Thyroid gland (tissue), 4 donors: ENCODE measurements at regions not wholly inside any gene's neighbourhood (a gene's known extent, or its start where the extent isn't known, plus 50 kb on each side); places are given as distances from the start of the nearest gene placed in this dataset.

Experiments
- DNase-seq, 2 donors: peaks; one replicate each; pipeline ENCODE4 v3.0.0-alpha.2; 2019
- H3K27ac ChIP-seq, 3 donors: fragments of 200-600 bp; sonication (generic); 1 replicate in 2 of 3; 2 replicates in 1 of 3; pipeline ENCODE4 v1.5.1; 2016 to 2019; ENCODE audit warnings: mild to moderate bottlenecking in 1 of 3, moderate library complexity in 1 of 3
- H3K27me3 ChIP-seq: fragments of 200-600 bp; sonication (generic); one replicate; pipeline ENCODE4 v1.5.1; 2019
- H3K36me3 ChIP-seq, 2 donors: fragments of 200-600 bp; sonication (generic); one replicate each; pipeline ENCODE4 v1.5.1; 2016 to 2019
- H3K4me1 ChIP-seq, 2 donors: fragments of 200-600 bp; sonication (generic); one replicate each; pipeline ENCODE4 v1.5.1; 2017 to 2019
- H3K4me3 ChIP-seq, 3 donors: fragments of 200-600 bp; sonication (generic); replicated peaks in 1 of 3; 1 replicate in 2 of 3; 2 replicates in 1 of 3; pipeline ENCODE4 v1.5.1; 2016; ENCODE audit warnings: mild to moderate bottlenecking in 1 of 3
- H3K9me3 ChIP-seq: fragments of 200-600 bp; sonication (generic); one replicate; pipeline ENCODE4 v1.5.1; 2017
- POLR2A ChIP-seq, 2 donors: fragments of 450-650 bp; IDR thresholded peaks; one replicate each; pipeline ENCODE4 v1.6.1; 2017; ENCODE audit warnings: antibody characterized with exemption in 2 of 2, mild to moderate bottlenecking in 2 of 2, moderate library complexity in 1 of 2
- WGBS, 2 donors: methylation state at CpG; one replicate each; pipeline ENCODE4 v1.1.5; 2017; 5-methylcytosine and 5-hydroxymethylcytosine counted together
- intact Hi-C: fragments of 100-400 bp; cut with DNase I; formaldehyde crosslinking; loops from one replicate; pipeline ENCODE4 v1.15.1; 2023
- TF ChIP-seq, protein P1 (sequence below), 6 experiments: fragments of 200-600 bp in 3 of 6; fragments of 450-650 bp in 3 of 6; sonication (generic) in 3 of 6; IDR thresholded peaks; one replicate each; pipeline ENCODE4 v1.5.1; 2016 to 2019; ENCODE audit warnings: antibody characterized with exemption in 6 of 6, mild to moderate bottlenecking in 2 of 6, inconsistent platforms in 1 of 6, moderate library complexity in 1 of 6

GRCh38 chr20:19858466-19859371 lies 100.7 kb downstream of the RIN2 start:
- no peak for DNase-seq
- no peaks in the 10 kb centered on the region for H3K9me3 ChIP-seq
- intact Hi-C loops, result no loop called here
- H3K27ac ChIP-seq, result no peak overlapping the region
- H3K36me3 ChIP-seq, result no peaks in the 10 kb centered on the region
- 90 to 92% methylated on average over 9 of the region's 9 CpGs for WGBS, 2 donors
- peaks cover 0 to under 1% of the 10 kb centered on the region in 2 donors for H3K4me1 ChIP-seq
- H3K4me3 ChIP-seq, result no peak overlapping the region
- H3K27me3 ChIP-seq, result no peaks in the 10 kb centered on the region
- TF ChIP-seq, protein P1, sequence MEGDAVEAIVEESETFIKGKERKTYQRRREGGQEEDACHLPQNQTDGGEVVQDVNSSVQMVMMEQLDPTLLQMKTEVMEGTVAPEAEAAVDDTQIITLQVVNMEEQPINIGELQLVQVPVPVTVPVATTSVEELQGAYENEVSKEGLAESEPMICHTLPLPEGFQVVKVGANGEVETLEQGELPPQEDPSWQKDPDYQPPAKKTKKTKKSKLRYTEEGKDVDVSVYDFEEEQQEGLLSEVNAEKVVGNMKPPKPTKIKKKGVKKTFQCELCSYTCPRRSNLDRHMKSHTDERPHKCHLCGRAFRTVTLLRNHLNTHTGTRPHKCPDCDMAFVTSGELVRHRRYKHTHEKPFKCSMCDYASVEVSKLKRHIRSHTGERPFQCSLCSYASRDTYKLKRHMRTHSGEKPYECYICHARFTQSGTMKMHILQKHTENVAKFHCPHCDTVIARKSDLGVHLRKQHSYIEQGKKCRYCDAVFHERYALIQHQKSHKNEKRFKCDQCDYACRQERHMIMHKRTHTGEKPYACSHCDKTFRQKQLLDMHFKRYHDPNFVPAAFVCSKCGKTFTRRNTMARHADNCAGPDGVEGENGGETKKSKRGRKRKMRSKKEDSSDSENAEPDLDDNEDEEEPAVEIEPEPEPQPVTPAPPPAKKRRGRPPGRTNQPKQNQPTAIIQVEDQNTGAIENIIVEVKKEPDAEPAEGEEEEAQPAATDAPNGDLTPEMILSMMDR (IDR thresholded peaks at IDR 0.05), result no peak
- no peak for TF ChIP-seq POLR2A (IDR thresholded peaks at IDR 0.05)

DNA sequence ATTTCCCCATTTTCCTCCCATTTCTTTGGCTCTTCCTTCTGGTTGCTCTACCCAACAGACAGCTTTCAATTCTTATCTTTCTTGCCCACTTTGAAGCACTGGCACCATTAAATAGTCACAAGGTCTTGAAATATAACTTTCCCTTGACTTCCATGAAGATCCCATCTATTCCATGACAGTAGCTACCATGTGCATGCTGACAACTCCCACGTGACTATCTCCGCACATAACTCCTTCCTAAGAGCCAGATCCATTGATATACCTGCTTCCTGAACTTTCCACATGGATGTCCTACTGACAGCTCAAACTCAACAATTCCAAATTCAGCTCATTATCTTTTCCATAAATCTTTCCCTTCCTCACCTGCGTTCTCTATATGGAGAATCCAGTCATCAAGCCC lies 101.4 kb downstream of the RIN2 start:
- 98% methylated on average over 3 of the region's 3 CpGs for WGBS, 2 donors
- Histone ChIP-seq H3K27me3 (no peaks in the 10 kb centered on the region), H3K9me3 (no peaks in the 10 kb centered on the region), H3K4me3 (no peak overlapping the region), H3K4me1 (peaks cover 5 to 7% of the 10 kb centered on the region in 2 donors), H3K36me3 (no peaks in the 10 kb centered on the region), H3K27ac (no peak overlapping the region)
- intact Hi-C loops, result no loop called here
- TF ChIP-seq, protein P1 (IDR thresholded peaks at IDR 0.05), result no peak
- no peak for TF ChIP-seq POLR2A (IDR thresholded peaks at IDR 0.05)
- no peak for DNase-seq

GRCh38 chr20:19860737-19861136 lies 102.7 kb downstream of the RIN2 start:
- WGBS, 2 donors, result 88 to 93% methylated on average over 2 of the region's 2 CpGs

GRCh38 chr20:19861147-19861759 lies 103.2 kb downstream of the RIN2 start:
- no peak for DNase-seq
- WGBS, 2 donors, result 92 to 96% methylated on average over 6 of the region's 6 CpGs
- Histone ChIP-seq H3K36me3 (no peaks in the 10 kb centered on the region), H3K4me3 (no peak overlapping the region), H3K27me3 (no peaks in the 10 kb centered on the region), H3K9me3 (no peaks in the 10 kb centered on the region), H3K27ac (no peak overlapping the region), H3K4me1 (peaks cover 5 to 7% of the 10 kb centered on the region in 2 donors)
- TF ChIP-seq, protein P1 (IDR thresholded peaks at IDR 0.05), result no peak
- no peak for TF ChIP-seq POLR2A (IDR thresholded peaks at IDR 0.05)
- intact Hi-C loops, result no loop called here

More at GRCh38 chr20:19860737-19861136, 102.7 kb downstream of the RIN2 start:
- Histone ChIP-seq H3K4me3 (no peak overlapping the region), H3K27me3 (no peaks in the 10 kb centered on the region), H3K36me3 (no peaks in the 10 kb centered on the region), H3K27ac (no peak overlapping the region), H3K4me1 (peaks cover 5 to 7% of the 10 kb centered on the region in 2 donors), H3K9me3 (no peaks in the 10 kb centered on the region)
- intact Hi-C loops, result no loop called here
- TF ChIP-seq POLR2A (IDR thresholded peaks at IDR 0.05), result no peak
- TF ChIP-seq, protein P1 (IDR thresholded peaks at IDR 0.05), result no peak
- no peak for DNase-seq

DNA sequence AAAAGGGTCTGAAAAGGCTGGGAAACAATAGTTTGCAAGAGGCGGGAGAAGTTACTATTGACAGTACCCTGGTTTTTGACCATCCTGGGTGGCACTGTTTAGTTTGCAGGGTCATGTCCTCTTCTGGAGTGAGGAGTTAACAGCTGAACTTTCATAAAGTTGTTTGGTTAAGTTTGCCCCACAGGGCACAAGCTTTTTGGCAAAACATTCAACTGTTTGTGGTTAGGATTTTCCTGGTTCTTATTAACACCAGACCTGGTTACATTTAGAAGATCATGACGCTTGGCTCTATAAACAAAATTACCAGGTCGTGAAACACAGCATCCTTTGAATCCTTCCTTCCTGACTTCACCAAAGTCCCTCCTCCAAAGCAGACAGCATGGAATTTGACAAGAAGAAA lies 106.1 kb downstream of the RIN2 start:
- no peak overlapping the region for H3K27ac ChIP-seq
- H3K27me3 ChIP-seq, result no peaks in the 10 kb centered on the region
- H3K9me3 ChIP-seq, result no peaks in the 10 kb centered on the region
- intact Hi-C loops, result no loop called here
- no peak overlapping the region for H3K4me3 ChIP-seq
- no peak for TF ChIP-seq POLR2A (IDR thresholded peaks at IDR 0.05)
- TF ChIP-seq, protein P1 (IDR thresholded peaks at IDR 0.05), result no peak
- no peak for DNase-seq
- 50 to 64% methylated on average over 3 of the region's 3 CpGs for WGBS, 2 donors
- no peaks in the 10 kb centered on the region for H3K36me3 ChIP-seq
- peaks cover 5 to 7% of the 10 kb centered on the region in 2 donors for H3K4me1 ChIP-seq
